ENCODE measurements at regions not wholly inside any gene's neighbourhood (a gene's known extent, or its start where the extent isn't known, plus 50 kb on each side); places are given as distances from the start of the nearest gene placed in this dataset.

GRCh38 chr13:86976521-86977324 lies 694.4 kb upstream of the SLITRK5 start:
- no peak for DNase-seq

DNA sequence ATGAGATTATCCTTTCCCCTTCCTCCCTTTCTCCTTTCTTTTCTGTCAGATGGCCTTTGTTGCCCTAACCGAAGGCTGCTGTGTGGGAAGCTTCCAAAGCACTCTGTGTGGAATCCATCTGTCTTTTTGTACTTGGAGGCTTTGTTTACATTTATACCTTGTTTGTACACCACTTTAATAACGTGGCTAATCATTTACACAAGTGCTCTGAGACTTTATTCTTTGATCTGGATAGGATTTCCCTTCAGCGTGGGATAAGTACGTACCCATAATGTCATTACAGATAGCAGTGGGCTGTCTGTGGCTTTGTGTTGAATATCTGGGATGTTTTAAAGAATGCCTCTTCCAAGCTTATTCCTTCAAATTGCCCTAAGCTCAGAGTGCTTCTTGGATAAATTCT lies 684.7 kb upstream of the SLITRK5 start:
- DNase-seq = no peak

DNA sequence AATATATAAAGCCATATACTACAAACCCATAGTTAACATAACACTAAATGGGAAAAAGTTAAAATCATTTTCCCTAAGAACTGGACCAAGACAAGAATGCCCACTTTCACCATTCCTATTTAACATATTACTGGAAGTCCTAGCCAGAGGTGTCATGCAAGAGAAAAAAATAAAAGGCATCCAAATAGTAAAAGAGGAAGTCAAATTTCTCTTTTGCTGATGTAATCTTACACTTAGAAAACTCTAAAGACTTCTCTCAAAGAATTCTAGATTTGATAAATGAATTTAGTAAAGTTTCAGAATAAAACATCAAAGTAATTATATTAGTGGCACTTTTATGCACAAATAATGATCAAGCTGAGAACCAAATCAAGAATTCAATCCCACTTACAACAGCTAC lies 678.9 kb upstream of the SLITRK5 start:
- no peak for DNase-seq

DNA sequence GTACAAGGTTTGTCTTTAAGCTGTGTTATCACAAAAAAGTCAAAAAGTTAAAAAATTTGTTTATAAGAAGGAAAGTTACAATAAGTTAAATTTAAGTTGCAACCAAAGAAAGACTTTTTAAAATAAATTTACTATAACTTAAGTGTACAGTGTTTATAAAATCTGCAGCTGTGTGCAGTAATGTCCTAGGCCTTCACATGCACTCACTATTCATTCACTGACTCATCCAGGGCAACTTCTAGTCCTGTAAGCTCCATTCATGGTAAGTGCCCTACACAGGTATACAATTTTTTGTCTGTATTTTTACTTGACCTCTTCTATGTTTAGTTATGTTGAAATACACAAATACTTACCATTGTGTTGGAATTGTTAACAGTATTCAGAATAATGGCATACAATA lies 667.9 kb upstream of the SLITRK5 start:
- no peak for DNase-seq

GRCh38 chr13:87005511-87005910 lies 665.7 kb upstream of the SLITRK5 start:
- DNase-seq = no peak

DNA sequence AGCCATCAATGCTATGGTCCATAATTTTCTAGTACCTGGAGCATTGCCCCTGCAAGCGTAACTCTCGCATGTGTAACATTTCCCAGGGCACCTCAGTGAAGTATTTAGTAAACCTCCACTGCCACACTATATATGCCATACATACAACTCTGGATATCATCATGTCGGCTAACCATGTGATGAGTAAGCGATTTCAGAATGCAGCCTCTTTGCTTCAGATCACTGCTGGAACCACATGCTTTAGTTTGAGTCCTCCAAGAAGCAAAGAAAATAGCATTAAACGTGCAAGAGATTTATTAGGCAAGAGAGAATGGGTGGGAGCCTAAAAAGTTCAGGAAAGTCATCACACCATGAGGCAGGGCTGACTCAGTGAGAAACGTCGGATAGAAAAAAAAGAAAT lies 635.6 kb upstream of the SLITRK5 start:
- no peak for DNase-seq

- DNase-seq = no peak
Observed at GRCh38 chr13:87042946-87043345, 628.2 kb upstream of the SLITRK5 start.

GRCh38 chr13:87052731-87053130 lies 618.4 kb upstream of the SLITRK5 start:
- DNase-seq = no peak

GRCh38 chr13:87057807-87058520 lies 613.2 kb upstream of the SLITRK5 start:
- no peak for DNase-seq

GRCh38 chr13:87058786-87059329 lies 612.3 kb upstream of the SLITRK5 start:
- no peak for DNase-seq

- DNase-seq = no peak
Observed at GRCh38 chr13:87078947-87079795, 592.0 kb upstream of the SLITRK5 start.

- no peak for DNase-seq
Observed at GRCh38 chr13:87080100-87080779, 590.9 kb upstream of the SLITRK5 start.

DNA sequence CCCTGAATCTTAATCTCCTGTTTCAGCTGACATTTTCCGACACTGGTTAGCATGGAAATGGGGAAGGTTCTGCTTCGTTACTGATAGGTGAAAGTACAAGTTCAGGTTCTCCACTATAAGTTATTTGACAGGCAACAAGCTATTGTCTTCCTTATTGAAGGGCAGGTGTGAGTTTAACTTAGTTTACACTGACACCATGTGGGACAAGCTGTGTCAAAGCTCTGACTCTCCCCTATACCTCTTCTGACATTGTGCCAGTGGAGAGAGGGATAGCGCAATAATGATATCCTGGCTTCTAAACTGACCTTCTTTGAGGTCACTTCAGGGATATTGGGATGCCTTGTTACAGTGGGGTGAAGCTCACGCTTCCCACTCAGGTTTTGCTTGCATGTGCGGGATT lies 587.0 kb upstream of the SLITRK5 start:
- no peak for DNase-seq

GRCh38 chr13:87087741-87088140 lies 583.4 kb upstream of the SLITRK5 start:
- DNase-seq = no peak

- no peak for DNase-seq
Observed at GRCh38 chr13:87089391-87089790, 581.8 kb upstream of the SLITRK5 start.

DNA sequence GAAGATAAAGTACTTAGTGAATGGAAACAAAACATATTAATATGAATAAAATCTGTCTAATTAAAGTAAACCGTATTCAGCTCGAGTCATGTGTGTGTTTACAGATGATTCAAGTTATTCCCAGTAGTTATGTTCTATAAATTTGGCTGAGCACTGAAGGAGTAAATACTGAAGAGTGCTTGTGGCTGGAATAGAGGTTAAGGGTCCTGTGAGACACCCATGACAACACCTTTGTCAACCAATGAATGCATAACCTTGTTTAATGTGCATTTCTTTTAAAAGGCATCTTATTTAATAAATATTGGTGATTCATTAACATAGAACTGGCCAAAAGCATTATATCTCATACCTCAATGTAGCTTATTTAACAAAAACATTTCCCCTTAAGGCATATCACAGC lies 577.8 kb upstream of the SLITRK5 start:
- no peak for DNase-seq

DNA sequence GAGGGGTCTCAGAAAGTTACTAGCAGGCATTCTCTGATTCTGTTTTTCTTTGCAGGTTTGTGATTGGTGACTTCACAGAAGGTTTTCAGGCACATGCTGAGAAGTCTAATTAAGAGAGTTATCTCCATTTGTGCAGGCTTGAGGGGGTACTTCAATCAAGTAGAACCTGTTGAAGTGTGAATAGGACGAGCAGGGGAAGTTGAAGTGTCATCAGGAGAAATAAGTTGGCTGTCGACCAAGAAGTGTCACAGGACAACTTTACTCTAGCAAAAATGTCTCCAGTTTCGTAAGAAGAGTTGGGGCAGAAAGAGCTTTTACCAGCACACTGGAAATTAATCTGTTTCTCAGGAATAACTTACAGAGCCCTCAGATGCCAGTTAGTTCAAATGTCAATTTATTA lies 576.5 kb upstream of the SLITRK5 start:
- no peak for DNase-seq

- DNase-seq = no peak
Observed at GRCh38 chr13:87100431-87100830, 570.7 kb upstream of the SLITRK5 start.

DNA sequence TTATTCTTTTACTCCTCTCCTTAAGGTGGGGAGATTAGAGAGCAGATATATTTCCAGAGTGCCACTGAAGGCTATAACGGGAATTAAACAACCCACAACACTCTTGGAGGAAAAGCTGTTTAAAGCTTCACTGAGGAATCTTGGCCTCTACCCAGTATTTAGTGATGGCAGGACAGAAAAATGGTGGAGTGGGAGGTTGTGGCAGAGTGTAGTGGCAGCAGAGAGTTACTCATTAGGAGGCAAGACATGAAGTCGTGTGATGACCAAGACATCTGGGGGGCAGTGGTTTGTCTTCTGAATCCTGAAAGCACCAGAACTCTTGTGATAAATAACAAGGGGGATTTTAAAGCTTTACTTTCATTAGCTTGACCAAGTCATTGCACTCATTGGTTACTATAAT lies 563.5 kb upstream of the SLITRK5 start:
- DNase-seq = no peak

DNA sequence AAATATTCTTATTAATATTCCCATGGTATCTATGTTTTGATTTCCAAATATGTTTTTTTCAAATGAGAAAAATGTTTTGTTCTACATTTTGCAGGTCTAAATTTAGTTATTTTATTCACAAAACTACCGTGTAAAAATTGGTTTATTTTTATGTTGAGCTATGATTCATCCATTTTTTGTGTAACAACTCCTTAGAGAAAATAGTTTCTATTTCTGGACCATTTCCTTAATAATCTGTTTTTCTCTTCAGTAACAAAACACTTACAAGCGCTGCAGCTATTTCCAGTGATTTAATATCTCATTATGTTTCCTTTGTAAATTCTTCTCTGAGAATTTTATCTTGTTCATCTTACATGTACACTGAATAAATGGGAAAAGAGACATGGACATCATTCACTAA lies 550.7 kb upstream of the SLITRK5 start:
- DNase-seq = no peak

DNA sequence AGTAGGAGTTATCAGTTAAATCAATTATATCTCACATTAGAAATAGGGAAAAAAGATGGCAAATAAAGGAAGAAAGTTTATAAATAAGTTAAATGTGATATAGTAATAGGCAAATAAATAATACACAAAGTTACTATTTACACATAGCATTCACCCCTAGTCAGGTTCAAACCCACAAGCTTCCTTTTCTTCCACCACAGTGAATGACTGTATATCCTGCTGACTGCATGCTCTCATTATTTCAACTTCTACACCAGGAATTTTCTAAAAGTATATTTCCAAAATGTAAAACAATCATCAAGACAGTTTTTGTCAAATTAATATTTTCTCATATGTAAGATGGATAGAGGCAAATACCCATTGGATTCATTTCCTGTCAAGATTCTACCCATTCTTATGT lies 548.6 kb upstream of the SLITRK5 start:
- DNase-seq = no peak

DNA sequence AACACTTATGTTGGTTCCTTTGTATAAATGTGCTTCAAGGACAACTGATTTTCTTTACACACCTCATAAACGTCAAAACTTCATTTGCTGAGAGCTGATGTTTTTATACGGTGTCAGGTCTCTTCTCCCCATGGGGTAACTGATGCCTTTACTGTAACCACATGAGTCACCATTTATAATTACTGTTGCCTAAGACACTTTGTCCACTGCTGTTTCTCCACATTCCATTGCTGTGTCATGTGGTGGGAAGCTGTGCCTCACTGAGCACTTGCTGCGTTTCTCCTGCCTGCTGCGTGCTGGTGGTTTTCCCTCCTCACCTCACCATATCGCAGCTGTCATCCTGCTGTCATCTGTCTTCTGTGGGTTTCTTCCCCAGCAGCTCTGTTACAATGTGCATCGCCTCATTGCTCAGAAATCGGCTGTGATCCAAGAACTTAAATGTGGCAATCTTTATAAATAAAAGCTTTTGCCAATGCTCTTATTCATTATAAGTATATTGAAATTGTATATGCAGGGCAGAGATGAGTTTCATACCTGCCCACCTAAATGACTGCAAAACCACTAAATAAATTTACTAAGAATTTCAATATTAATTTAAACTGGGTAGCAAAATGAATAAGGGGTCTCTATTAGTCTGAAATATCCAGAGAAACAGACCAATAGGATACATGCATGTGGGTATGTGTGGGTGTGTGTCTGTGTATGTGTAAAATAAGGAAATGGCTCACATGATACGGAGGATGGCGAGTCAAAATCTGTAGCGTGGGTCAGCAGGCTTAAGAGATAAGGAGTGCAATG lies 547.0 kb upstream of the SLITRK5 start:
- no peak for DNase-seq

Data from CD4-positive, alpha-beta T cell treated with Interleukin-12 subunit alpha and Interleukin-12 subunit beta, for 1 hour (primary cell).